ENCODE measurements at regions not wholly inside any gene's neighbourhood (a gene's known extent, or its start where the extent isn't known, plus 50 kb on each side); places are given as distances from the start of the nearest gene placed in this dataset.

DNA sequence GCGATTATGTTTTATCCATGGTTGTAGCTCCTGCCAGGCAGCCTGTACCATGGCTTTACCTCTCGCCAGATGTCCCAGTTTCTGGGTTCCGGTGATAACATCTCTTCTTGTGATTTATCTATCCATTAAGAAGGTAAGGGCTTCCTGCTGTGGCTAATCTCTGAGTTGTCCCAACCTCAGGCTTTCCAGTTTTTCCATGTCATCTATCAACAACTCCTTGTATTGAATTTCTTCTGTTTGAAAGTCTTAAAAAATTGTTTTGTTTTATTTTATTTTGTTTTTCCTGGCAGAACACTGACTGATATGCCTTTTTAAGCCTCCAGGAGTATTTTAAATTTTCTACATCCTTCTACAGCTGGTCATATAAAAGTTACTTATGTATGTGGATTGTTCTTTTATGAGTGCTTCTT is 241.9 kb downstream of the ANTXR2 start:
- TF ChIP-seq EZH2 (IDR thresholded peaks at IDR 0.05) (no peak), POLR2AphosphoS5 (IDR thresholded peaks at IDR 0.05; ENCODE audit: borderline replicate concordance, low read depth, low read length) (no peak), FOXP2 (optimal IDR thresholded peaks at IDR 0.05; ENCODE audit: control extremely low read depth, extremely low read length, insufficient read depth) (no peak)

All from SK-N-MC (cell line).